Transverse colon (tissue), 4 donors: ENCODE measurements at regions not wholly inside any gene's neighbourhood (a gene's known extent, or its start where the extent isn't known, plus 50 kb on each side); places are given as distances from the start of the nearest gene placed in this dataset.

ENCODE experiments used
- CTCF ChIP-seq, 5 experiments: fragments of 200-600 bp in 3 of 5; fragments of 450-650 bp in 2 of 5; sonication (generic) in 3 of 5; IDR thresholded peaks; 1 replicate in 2 of 5; 2 replicates in 3 of 5; pipeline ENCODE4 v1.5.1; 2016 to 2017; ENCODE audit warnings: antibody characterized with exemption in 5 of 5, inconsistent platforms in 3 of 5, mild to moderate bottlenecking in 2 of 5, moderate library complexity in 1 of 5
- EP300 ChIP-seq: sonication (generic); formaldehyde crosslinking; IDR thresholded peaks from one replicate; pipeline ENCODE4 v1.6.1; 2017; ENCODE audit warnings: antibody characterized with exemption, low read depth
- POLR2A ChIP-seq: fragments of 450-650 bp; IDR thresholded peaks from one replicate; pipeline ENCODE4 v1.6.1; 2016; ENCODE audit warnings: antibody characterized with exemption, mild to moderate bottlenecking, moderate library complexity
- POLR2AphosphoS5 ChIP-seq, 3 donors: sonication (generic); formaldehyde crosslinking; IDR thresholded peaks; one replicate each; pipeline ENCODE4 v1.6.1; 2016; ENCODE audit warnings: antibody characterized with exemption in 3 of 3

DNA sequence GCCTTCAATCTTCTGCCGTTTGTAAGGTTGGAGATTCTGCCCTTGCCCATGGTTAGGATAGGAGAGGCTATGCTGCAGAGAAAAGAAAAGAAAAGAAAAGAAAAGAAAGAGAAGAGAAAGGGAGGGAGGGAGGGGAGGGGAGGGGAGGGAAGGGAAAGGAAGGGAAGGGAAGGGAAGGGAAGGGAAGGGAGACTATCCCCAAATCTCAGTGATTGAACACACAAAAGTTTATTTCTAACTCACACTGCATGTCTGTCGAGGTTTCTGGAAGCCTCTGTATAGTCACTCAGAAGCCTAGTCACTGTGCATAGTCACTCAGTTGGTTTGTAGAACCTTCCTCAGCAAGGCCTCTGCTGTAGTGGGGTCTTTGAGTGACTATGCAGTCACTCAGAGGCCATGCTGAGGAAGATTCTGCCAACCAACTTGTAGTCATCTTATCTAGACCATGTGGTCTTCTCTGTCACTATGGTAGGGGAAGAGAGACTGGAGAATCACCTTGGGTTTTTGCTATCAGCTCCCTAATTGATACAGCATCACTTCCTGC, 52.3 kb upstream of the ABCC9 start:
- TF ChIP-seq CTCF (IDR thresholded peaks at IDR 0.05) (no peak), EP300 (no peak), POLR2A (no peak), POLR2AphosphoS5 (IDR thresholded peaks at IDR 0.05) (no peak)
